Activated CD4-positive, alpha-beta T cell treated with anti-CD3 and anti-CD28 coated beads, Interleukin-2, amount 50 U/mL, for 24 hours (primary cell): ENCODE measurements at regions not wholly inside any gene's neighbourhood (a gene's known extent, or its start where the extent isn't known, plus 50 kb on each side); places are given as distances from the start of the nearest gene placed in this dataset.
"Not testable (repeated sequence)": the region's sequence is repeated elsewhere in the genome, so short reads cannot be mapped to it uniquely, and the experiment has no call there.

Source experiments
- DNase-seq, 2 donors: peaks; one replicate each; pipeline ENCODE4 v3.0.0-alpha.2; 2020; ENCODE audit warnings: low read depth in 1 of 2, low spot score in 1 of 2

- DNase-seq, result no peak
Observed at GRCh38 chr6:11848852-11849731, 70.5 kb upstream of the ADTRP start.

- DNase-seq, result no peak
Observed at GRCh38 chr6:11848346-11848651, 69.7 kb upstream of the ADTRP start.

DNA sequence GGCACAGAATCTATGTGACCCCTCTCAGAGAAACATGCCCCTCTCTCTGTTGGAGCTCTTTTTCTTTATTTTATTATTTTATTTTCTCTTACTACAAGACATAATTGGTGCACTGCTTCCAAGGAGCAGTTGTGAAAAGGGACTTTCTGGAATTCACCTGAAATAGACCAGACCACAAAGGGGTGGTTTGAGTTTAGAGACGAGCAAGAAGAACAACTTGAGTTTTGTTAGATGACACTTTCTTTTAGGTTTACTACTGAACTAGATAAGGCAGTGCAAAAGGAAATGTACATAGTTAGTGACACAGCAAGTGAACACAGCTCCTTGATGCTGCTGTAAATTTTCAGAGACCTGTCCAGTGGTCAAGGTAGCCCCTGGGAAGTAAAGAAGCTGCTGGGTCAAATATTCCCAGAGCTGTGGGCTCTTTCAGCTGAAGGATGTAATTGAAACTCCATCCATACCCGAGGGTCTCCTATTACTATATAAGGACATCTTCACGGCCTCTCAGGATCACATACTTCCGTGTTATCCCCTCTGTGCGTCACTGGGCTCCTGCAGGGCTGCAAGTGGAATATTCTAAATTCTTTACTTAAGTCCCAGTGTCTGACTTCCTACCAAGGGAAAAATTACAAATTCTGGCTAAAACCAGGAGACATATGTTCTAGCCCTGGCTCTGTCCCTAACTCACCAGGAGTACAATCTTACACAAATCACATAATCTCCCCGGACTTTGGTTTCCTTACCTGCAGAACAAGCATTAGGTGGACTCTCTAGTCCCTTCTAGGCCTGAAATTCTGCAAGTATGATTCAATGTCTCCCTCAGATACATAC lies 69.1 kb upstream of the ADTRP start:
- DNase-seq, result no peak

DNA sequence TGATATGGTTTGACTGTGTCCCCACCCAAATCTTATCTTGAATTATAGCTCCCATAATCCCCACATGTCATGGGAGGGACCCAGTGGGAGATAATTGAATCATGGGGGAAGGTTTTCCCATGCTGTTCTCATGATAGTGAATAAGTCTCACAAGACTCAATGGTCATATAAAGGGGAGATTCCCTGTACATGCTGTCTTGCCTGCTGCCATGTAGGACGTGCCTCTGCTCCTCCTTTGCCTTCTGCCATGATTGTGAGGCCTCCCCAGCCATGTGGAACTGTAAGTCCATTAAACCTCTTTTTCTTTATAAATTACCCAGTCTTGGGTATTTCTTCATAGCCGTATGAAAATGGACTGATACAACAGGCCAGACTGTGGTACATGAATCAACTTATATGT lies 68.5 kb upstream of the ADTRP start:
- DNase-seq, result not testable (repeated sequence)

- DNase-seq, result no peak
Observed at GRCh38 chr6:11845664-11846577, 67.3 kb upstream of the ADTRP start.

GRCh38 chr6:11842795-11843194 lies 64.2 kb upstream of the ADTRP start:
- not testable (repeated sequence) for DNase-seq

DNA sequence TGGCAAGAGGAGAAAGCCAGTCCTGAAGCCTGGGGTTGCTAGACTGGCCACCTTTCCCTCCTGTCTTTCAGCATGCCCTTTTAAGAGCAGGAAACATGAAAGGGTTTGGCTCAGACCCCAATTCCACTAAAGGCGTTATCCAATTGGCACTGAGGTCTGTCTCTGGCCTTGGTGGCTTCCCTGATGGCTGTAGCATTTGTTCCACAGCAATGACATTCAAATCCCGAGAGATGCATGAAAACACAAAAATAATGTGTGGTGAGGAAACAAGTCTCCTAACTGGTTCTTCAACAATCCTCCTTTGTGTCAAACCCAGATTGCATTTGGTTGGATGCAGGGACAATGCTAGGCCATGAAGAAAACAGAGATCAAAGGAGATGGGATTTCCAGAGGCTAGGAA lies 56.5 kb upstream of the ADTRP start:
- DNase-seq, result no peak

DNA sequence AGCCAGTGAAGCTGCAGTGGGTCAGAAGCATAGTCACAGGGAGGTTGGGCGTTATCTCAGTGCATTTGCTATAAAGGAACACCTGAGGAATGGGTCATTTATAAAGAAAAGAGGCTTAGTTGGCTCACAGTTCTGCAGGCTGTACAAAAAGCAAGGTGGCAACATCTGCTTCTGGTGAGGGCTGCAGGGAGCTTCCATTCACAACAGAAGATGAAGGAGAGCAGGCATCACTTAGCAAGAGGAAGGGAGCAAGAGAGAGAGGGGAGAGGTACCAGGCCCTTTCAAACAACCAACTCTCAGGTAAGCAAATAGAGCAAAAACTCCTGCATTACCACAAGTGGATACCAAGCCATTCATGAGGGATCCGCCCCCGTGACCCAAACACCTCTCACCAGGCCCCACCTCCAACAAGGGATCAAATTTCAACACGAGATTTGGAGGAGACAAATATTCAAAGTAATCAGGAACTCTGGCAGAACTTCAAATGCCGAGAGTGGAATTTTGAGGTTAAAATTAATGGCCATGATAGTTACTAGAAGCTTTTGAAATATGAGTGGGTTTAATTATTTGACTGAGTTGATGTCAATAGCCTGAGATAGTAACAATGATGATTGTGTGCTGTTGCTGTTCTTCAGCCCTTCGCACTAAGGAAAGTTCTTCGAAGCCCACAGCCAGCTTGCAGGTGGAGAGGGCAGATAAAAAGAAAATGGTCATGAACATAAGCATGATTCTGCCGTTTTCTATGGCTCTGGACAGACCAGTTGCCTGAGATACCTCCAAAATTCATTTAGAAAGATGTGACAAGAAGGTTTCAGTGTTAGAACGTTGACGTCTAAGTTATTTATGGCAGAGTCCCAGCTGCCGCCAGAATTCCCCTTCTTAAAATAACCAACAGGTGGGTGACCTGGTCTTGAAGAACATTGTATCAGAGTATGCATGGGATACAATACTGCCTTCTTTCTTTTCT lies 55.3 kb upstream of the ADTRP start:
- no peak for DNase-seq

DNA sequence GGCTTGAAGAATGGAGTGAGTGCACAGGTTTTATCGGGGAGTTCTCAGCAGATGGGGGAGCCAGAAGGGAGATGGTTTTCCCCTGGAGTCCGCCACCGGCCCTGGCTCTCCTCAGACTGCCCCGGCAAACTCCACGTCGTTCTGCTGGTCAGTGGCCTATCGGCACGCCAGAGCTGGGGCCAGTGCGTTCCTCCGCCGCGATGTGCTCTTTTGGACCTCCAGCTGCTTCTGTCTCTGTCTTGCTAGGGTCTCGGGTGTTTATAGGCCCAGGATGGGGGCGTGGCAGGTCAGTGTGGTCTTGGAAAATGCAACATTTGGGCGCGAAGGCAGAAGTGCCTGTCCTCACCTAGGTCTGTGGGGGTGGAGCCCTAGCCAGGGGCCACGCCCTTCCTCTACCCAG lies 53.0 kb upstream of the ADTRP start:
- no peak for DNase-seq

- no peak for DNase-seq
Observed at GRCh38 chr6:11830520-11830919, 51.9 kb upstream of the ADTRP start.

GRCh38 chr6:11830105-11830504 lies 51.5 kb upstream of the ADTRP start:
- no peak for DNase-seq

GRCh38 chr6:11828262-11828870 lies 49.8 kb upstream of the ADTRP start:
- no peak for DNase-seq
